HG02840 (cell line): ENCODE measurements at regions not wholly inside any gene's neighbourhood (a gene's known extent, or its start where the extent isn't known, plus 50 kb on each side); places are given as distances from the start of the nearest gene placed in this dataset.

ENCODE experiments used
- ATAC-seq: cut with Tn5 transposase; IDR thresholded peaks from one replicate; pipeline ENCODE4 v1.9.1; 2021; ENCODE audit warnings: mild to moderate bottlenecking, moderate library complexity, moderate number of reproducible peaks; ENCODE audit not compliant: unreplicated experiment, low FRiP score

DNA sequence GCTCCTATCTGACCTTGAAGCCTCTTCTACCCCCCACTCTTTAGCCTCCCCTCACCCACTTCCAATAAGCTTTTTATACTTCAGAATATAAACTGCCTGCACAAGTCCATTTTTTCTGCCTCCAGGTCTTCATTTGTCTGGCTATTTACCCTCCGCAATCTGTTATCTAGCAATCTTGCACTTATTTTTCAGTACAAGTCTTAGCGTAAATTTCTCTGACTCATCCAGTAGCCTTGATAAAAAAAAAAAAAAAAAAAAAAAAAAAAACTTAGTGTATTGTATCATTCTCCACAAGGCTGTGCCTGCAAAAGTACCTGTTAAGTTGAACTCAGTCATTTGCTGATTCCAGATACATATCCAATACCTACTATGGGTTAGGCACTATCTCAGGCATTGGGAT is 219.5 kb upstream of the DKK2 start:
- no peak for ATAC-seq

DNA sequence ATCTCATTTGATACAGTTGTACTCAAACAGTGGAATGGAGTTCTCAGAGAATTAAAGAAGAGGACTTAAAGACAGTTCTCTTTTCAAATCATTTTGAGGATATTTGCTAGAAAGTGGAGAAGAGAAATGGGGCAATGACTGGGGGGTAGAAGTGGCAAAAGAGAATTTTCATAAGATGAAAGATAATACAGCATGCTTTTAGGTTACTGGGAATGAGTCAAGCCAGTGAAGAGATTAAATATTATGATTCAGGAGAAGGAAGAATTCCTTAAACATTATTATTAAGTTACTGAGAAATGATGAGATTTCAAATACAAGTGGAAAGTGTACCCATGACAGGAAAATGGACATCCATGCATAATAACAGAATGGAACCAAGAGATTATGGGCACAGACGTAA is 219.0 kb upstream of the DKK2 start:
- ATAC-seq = no peak

DNA sequence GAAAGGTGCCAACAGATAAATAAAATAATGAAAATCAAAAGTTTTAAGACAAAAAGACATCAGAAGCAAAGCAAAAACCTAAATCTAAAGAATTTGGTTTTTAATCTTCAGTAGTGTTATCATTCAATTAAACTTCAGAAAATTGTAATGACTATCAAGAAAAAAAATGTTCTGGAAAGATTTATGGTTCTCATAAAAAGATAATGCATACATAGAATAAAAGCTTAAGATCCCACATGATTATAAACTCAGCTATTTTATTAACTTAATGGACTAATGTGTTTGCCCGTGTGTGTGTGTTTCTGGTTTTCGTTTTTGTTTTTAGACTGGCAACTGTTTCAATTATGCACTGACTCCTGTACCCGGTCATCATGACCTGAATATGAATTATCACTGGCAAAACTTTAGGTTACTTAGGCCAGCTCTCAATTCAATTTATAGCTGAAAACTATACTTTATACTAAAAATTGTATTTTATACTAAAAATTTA is 217.5 kb upstream of the DKK2 start:
- ATAC-seq = no peak

DNA sequence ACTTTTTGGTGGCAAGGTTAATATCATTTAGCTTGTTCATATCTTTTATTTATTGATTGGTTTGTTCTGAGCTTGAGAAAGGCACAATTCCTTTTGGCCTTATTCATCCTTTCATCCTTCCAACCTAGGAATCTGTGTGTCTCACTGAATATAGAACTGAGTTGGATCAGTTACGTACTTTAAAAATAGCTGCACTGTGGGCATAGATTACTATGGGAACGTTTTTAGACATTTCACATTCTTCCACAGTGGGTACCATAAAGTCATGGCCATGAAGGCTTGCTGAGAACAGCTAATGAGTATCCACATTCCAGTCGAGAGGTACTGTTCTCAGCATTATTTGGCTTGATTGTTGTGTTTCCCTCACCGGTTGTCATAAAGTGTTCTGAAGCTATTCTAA is 217.0 kb upstream of the DKK2 start:
- no peak for ATAC-seq

DNA sequence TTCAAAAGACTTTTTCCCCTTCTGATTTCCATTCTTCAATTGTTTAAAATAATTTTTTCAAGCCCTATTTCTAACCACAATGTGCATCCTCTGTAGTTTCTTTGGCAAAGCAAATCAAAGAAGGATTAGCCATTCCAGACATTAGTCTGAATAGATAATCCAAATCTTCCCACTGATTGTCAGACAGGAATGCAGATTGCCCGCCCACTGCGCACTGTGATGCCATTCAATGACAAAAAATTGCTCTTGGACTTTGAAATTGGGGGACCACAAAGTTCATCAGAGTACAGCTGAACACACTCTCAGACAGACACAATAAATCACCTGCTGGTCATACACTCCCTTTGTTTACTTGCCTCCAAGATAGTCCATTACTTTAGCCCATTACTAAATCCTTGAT is 216.5 kb upstream of the DKK2 start:
- no peak for ATAC-seq

DNA sequence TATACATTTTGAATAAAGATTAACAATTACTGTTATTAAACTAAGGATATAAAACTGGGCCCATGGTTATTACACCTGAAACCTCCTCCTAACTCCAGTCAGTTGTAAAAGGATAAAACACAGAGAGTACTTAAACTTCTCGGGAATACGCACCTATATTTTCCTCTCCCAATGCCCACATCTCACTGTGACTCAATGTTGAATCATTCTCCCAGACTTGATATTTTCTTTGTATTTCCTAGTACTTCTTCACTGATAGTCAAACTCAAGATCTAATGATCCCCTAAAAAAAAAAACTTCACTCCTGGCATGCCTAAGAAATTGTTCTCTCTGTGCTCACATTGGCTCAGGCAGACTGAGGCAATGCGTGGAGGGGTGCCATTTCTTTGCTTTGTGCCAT is 212.5 kb upstream of the DKK2 start:
- no peak for ATAC-seq

DNA sequence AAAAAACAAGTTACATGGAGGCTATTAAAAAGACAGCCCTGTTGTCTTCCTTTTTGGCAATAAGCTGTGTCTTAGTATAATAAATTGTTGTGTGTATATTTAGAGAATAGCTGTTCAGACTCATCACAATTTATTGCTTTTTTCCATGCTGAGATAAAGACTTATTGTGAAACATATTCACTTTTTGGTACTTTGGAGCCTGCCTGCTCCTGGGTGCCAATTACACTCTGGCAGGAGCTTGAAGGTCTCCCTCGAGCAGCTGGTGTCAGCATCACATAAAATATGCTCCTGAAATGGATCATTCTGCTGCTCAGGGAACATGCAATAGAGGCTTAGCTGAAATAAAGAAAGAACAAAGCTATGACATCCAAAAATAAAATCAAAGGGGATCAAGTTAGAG is 211.6 kb upstream of the DKK2 start:
- no peak for ATAC-seq

DNA sequence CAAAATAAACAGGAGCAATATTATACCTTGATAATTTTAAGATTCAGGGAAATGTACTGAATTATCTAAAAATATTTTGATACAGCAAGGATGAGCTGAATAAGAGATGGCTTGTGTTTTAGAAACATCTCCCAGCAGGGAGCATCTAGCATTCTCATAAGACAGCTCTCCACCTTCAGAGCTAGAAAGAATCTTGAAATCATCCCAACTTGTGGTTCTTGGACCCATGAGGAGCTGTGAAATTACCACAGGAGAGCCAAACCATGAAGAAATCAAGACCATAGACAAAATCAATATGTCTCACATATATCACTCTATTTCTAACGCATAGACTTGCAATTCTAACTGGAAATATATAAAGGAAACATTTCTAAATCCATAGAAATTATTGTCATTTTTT is 210.6 kb upstream of the DKK2 start:
- no peak for ATAC-seq

DNA sequence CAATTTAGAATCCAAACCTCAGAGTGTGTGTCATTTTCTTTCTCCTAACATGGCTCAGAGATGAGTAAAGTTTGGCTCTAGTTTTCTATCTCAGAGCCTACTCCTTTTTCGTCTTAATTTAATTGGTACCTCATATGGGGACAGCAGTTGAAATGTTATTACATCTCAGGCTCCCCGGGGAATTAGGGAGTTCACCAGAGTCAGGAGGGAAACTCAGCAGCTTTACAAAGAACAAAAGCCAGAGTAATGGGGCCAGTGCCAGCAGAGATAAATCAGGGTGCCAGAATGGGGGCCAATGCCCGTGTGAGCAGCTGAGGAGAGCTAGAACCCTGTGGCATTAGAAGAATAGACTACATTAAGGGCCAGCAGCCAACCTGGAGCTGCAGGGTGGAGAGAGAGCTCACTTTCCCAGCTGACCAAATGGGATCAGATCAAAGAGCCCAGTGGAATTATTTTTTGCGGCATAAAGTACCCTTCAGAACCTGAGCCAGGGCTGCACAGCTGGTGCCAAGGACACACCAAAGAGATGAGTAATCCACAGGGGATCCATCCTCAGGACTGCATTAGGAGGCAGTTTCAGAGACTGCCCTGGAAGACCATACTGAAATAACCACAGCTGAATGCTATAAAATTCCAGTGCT is 207.1 kb upstream of the DKK2 start:
- ATAC-seq = no peak

DNA sequence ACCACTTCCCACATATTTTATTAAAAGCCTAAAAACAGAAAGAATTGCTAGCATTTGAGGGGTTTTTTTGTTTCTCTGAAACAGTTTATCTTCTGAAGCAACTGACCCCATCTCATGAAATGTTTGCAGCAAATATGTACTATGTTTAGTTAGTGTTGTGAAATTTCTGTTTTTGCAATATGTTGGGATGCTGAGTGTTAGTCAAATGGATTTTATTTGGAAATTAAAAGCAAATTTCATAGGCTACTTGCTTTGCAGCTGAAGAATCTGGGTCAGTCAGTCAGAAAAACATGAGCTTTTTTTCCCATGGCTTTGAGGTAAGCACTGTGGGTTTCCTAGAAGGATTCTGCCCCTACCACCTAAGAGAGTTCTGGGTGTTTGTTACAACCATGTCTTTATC is 184.9 kb upstream of the DKK2 start:
- no peak for ATAC-seq

DNA sequence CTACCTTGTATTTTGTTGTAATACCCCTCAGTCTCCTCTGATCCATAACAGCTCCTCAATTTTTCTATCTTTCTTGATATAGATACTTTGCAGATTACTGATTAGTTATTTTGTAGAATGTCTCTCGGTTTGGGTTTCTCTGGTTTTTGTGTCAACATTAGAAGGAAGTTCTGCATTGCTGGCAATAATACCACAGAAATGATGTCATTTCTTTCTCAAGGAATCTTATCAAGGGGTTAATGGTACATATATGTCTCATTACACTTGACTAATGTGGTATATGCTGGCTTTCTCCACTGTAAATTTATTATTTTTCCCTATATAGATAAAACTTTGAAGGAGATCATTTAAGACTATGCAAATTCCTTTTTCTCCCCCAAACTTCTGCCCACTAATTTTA is 183.6 kb upstream of the DKK2 start:
- no peak for ATAC-seq

DNA sequence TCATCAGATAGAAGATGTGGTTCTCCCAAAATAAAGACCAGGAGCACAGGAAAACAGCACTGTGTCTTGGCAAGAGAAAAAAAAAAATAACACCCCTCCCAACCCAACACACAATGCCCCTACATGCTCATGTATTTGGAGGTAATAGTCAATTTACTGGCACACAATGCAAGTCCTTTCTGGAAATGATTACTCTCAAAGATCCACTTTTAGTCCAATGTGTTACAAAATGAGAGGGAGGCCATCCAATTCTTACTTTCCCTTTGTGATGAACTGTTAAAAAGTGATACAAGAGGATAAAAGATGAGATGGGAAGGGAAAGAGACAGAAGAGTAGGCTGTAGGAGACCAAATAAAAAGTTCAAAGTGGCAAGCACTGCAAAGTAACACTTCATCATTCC is 180.3 kb upstream of the DKK2 start:
- ATAC-seq = no peak

DNA sequence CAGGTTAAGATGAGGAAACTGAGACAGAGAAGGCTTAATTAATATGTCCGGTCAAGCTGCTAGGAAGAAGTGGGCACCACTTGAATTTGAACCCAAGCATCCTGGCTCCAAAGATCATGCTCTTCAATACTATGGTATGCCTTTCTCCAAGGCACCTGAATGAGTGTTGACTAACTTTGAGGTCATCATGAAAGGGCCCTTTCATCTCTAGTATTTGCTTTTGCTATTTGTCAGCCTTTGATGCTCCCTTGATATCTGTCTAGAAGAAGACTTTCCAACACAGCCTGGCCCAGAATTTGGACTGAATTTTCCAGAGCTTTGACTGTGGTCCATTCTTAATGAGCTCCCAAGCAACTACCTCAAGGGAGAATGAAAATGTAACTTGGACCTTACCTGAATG is 179.1 kb upstream of the DKK2 start:
- ATAC-seq = no peak

DNA sequence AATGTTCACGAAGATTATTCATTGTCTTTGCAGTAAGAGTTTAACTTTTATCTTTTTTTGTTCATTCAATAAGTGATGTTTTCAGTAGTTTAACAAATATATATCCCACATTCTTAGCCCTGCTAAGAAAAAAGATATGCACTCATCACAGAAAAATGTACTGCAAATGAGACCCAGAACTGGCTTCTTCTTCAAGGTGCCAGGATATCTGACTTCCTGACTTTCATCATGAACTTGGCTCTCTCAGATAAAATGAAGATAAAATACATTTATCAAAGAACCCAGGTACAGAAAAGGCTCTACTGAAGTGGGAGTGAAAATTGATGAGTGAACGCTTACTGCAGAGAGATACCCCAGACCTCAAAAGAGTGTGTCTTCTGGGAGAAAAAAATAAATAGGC is 177.8 kb upstream of the DKK2 start:
- no peak for ATAC-seq

DNA sequence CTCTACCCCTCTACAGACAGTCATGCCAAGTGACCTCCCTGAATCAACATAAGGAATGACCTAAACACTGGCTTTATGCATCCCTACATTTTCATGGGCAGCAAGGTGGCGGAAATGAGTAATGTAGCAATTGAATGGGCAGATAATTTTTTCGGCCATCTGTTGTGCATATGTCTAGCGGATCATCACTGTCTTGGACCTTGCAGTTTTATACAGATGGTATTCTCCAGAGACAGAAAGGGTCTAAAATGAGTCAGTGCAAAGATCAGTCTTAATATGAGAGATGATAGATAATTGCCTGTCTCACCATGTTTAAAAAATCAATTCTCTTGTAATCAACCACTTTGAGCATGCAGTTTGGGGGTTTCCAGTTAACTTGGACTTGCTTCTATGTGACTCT is 177.3 kb upstream of the DKK2 start:
- ATAC-seq = no peak

DNA sequence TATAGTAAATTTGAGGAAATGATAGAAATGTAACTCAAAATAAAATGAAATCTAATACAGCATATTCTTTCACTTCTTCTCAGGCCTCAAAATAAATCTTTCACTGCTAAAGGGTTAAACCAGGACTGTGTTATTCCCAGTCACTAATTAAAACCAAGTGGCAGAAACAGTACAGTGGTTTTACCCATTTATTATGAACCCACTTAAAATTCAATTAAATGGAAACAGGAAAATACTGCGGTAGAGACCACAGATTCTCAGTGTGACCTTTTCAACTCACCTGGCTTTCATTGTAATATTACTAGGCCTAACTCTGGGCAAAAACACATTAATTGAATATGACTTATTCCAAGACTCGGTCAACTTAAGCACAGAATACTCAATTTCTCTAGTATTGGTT is 176.5 kb upstream of the DKK2 start:
- no peak for ATAC-seq

DNA sequence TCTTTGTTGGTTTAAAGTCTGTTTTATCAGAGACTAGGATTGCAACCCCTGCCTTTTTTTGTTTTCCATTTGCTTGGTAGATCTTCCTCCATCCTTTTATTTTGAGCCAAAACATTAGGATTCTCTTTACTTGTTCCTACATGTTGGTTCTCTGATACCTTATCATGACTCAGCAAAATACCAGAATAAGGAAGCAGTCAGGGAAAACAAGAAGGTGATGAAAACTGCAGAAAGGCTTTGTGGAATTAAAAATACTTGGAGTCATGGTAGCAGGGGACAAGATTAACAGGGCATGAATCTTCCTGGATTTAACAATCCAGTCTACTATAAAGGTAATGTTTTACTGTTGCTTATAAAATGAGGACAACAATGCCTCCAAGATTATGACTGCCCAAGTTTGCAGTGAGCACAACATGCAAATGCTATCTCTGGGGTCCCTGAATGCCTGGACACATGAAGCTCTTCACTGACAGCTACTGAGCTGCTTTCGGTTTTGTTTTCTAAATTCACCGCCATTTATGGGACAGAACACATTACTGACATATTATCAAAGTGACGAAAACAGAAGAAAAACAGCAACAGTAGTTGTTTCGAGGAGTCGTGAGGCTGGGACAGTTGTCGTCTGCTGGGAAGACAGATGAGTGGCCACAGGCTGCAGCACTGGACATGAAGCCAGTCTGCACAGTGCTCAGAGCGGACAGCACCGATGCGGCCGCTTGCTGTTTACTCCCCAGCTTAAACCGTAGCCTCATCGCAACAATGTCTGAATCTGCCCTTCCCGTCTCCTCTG is 174.5 kb upstream of the DKK2 start:
- ATAC-seq = no peak

DNA sequence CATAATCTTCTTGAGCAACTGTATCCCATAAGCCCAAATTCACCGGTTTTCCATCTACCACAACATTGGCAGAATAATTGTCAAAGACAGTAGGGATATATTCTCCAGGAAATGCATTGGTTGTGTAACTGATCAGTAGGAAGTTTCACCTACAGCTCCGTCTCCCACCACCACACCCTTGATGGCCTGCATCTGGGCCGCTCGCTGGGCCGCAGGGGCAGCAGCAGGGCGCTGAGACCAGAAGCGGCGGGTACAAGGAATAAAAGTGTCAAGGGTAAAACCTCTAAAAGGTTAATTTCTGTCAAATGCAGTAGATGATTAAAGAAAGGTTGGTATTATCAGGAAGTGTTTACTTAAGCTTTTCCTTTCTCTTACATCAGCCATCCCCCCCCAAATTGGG is 167.6 kb upstream of the DKK2 start:
- no peak for ATAC-seq

DNA sequence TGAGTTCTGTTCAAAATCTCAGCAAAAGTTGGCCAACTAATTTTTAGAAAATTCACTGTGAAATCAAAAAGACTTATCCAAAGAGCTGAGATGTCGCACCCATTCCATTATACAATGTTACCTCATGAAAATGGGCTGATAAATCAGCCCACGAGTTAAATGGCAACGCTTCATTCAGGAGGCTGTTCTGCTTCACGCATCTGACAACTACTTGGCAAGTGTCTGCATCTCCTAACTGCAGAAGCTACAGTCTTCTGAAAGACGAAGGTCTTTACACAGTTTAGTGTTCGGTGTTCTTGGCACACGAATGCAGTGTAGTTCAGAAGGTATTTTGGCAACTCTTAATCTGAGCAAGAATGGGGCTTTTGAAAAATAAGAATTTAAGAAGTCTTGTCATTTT is 166.6 kb upstream of the DKK2 start:
- no peak for ATAC-seq

DNA sequence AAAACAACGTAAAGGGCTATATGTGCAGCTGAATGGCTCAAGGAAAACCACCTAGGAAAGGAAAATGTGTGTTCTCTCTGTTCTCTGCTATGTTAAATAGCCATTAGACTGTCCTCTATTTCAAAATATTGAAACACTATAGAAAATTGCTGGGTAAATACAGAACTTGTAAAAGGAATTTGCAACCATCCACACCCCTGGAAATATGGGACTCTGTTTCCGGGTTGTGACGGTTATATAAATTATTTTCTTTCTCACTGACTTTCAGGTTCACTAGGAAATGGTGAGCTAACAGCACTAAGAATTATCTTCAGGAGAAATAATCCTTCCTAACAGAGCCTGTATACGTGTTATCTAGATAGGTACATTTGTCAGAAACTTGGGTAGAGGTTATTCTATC is 161.0 kb upstream of the DKK2 start:
- ATAC-seq = no peak

DNA sequence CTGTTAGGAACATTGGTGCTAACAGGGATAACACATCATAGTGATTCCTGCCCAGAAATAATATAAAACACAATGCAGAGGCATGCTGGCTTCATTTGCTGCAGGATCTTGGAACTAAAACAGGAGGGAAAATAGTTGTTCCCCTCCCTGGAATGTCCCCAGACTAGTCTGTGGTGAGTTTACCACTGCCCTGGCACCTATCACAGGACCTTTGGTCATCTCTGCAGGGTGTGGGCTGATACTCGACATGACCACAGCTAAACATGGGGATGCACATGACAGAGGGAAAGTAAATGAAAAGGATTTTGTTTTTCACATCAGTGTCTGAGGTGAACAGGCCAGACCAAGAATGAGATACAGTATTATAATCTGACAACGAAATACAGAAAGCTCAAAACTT is 160.2 kb upstream of the DKK2 start:
- no peak for ATAC-seq

DNA sequence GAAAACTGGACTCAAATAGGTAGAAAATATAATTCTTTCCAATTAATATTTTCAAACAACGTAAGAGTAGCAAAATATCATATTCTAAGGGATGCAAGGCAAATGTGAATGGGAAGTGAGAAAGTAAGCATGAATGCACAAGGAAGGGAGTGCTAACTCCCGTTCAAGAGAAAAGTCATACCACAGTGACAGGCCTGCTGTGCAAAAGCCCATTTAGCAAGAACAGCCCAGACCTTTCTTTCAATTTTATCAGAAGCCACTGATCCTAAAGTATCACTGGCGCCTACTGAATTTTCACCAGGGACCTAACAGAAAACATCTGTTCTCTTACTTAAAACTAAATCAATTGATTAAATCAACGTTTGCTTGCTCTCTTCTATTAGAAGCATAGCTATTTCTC is 157.9 kb upstream of the DKK2 start:
- no peak for ATAC-seq
